Inferior parietal cortex (tissue), 1 donor: ENCODE measurements at regions not wholly inside any gene's neighbourhood (a gene's known extent, or its start where the extent isn't known, plus 50 kb on each side); places are given as distances from the start of the nearest gene placed in this dataset.

Experiments
- DNase-seq: peaks from one replicate; pipeline ENCODE4 v3.0.0-alpha.2; 2016; ENCODE audit errors: extremely low spot score

GRCh38 chr1:87273291-87273690 is 55.4 kb upstream of the LMO4 start:
- no peak for DNase-seq

DNA sequence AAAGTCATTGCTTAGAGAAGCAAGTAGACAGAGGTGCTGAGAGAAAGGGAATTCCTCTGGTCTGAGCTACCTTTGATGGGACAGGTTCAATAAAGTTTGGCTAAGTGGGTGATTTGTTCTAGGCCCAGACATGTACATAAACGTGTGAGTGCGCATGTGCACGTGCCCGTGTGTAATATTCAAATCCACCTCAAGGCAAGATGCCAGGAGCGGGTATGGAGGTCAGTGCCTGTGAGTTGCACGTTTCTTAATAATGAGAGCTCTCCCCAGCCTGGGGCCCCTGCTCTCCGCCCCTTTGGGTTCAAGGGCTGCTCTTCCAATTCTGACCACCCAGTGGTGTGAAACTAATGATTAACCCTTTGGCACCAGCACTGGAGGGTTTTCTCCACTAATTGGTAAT is 53.8 kb upstream of the LMO4 start:
- no peak for DNase-seq

DNA sequence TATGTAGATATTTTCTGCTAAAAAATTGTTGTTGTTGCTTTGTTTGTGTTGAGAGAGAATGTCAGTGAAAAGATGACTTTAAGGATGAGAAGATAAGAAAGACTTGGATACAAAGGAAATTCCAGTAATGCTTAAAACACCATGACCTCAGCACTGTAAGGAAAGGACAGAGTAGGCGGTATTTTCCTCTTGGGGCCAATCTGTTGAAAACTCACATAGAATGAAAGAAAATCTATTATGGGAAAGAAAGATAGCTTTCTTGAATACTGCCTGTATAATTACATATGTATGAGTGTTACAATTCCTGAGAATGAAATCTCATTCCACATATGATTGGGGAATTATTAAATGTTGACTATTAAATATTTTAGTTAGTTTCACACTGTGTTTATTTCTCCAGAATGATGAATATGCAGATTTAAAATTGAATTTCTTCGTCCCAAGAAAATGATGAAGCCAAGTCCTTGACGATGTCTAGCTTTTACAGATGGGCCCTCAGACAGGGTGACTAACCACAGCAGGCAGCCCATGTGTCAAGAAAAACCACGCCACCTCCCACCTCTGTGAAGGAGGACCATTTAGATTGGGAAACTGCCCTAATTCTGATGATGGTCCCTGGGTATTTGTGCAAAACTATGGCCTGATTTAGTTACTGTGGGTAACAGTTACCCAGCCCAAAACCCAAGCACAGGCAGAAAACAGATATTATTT is 49.7 kb upstream of the LMO4 start:
- DNase-seq, result no peak
